Body of pancreas (tissue), 4 donors: ENCODE measurements at regions not wholly inside any gene's neighbourhood (a gene's known extent, or its start where the extent isn't known, plus 50 kb on each side); places are given as distances from the start of the nearest gene placed in this dataset.

Experiments used
- ATAC-seq: fragments of 150-250 bp; one replicate; pipeline ENCODE4 v1.9.1; 2016
- DNase-seq, 4 donors: peaks; one replicate each; pipeline ENCODE4 v3.0.0-alpha.2; 2019
- H3K27ac ChIP-seq, 4 donors: fragments of 200-600 bp; sonication (generic); 1 replicate in 3 of 4; 2 replicates in 1 of 4; pipeline versions ENCODE4 v1.5.1 to v1.6.1; 2016 to 2019; ENCODE audit warnings: mild to moderate bottlenecking in 1 of 4, mixed read lengths in 1 of 4, moderate library complexity in 1 of 4
- H3K27me3 ChIP-seq, 2 donors: fragments of 200-600 bp; sonication (generic); one replicate each; pipeline ENCODE4 v1.6.0; 2016; ENCODE audit warnings: mild to moderate bottlenecking in 1 of 2
- H3K36me3 ChIP-seq, 2 donors: fragments of 200-600 bp; sonication (generic); replicated peaks in 1 of 2; 2 replicates each; pipeline ENCODE4 v1.5.1; 2016; ENCODE audit warnings: low read depth in 2 of 2; ENCODE audit not compliant: insufficient read depth in 1 of 2
- H3K4me1 ChIP-seq: fragments of 200-600 bp; sonication (generic); one replicate; pipeline ENCODE4 v1.6.0; 2016
- H3K4me3 ChIP-seq, 2 donors: fragments of 200-600 bp; sonication (generic); 1 replicate in 1 of 2; 2 replicates in 1 of 2; pipeline ENCODE4 v1.5.1; 2016 to 2019
- H3K9me3 ChIP-seq, 3 donors: fragments of 200-600 bp; sonication (generic); 1 replicate in 2 of 3; 2 replicates in 1 of 3; pipeline ENCODE4 v1.5.1; 2016
- POLR2A ChIP-seq, 3 donors: fragments of 450-650 bp; IDR thresholded peaks; one replicate each; pipeline ENCODE4 v1.6.1; 2016; ENCODE audit warnings: antibody characterized with exemption in 3 of 3, mild to moderate bottlenecking in 2 of 3
- WGBS, 2 donors: methylation state at CpG; one replicate each; pipeline ENCODE4 v1.1.5; 2017; 5-methylcytosine and 5-hydroxymethylcytosine counted together
- intact Hi-C: fragments of 100-400 bp; cut with DNase I; formaldehyde crosslinking; loops from one replicate; pipeline ENCODE4 v1.15.1; 2023
- TF ChIP-seq, protein P1 (sequence below), 7 experiments: fragments of 450-650 bp in 4 of 7; fragments of 200-600 bp in 3 of 7; sonication (generic) in 3 of 7; IDR thresholded peaks; one replicate each; pipeline ENCODE4 v1.5.1; 2016 to 2019; ENCODE audit warnings: antibody characterized with exemption in 7 of 7

DNA sequence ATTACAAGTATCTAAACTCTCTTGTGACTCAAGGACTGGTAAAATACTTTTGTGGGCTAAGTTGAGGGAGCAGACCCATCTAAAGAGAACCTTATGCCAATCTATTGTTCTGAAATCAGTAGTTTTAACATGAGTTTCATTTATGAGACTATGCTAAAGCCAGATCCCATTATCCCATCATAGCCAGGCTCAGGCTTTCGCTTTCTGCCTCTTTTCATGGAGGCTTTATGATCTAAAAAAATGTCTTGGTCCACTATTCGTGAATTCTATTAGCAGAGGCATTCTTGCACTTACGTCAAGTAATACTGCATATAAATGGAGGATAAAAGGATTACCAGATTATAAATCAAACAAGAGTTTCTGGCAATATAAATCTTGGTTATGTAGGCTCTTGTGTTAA, 1636.9 kb upstream of the ACVR2A start:
- H3K27ac ChIP-seq: no peak overlapping the region
- intact Hi-C loops: no loop called here
- WGBS, 2 donors: 90 to 91% methylated on average over 3 of the region's 3 CpGs

DNA sequence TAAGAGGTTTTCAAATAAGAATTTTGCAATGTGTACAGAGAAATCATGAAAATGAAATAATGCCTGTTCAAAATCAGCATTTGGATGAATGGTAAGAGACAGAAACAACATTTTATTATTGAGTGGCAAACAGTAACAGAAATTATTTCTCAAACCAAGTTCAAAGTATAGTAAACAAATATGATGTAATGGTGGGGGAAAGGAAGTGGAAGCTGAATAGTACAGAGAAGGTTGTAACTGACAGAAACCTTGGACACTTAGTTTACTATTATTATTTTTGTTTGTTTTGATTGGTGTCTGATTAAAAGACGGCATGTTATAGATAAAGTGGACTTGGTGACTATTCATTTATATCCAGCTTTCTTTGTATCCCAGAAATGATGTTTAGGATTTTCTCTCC, 1637.4 kb upstream of the ACVR2A start:
- DNase-seq (no peak), ATAC-seq (no peak)
- Histone ChIP-seq H3K27me3 (no peaks in the 10 kb centered on the region), H3K4me1 (no peaks in the 10 kb centered on the region), H3K36me3 (no peaks in the 10 kb centered on the region), H3K27ac (no peak overlapping the region), H3K9me3 (no peaks in the 10 kb centered on the region), H3K4me3 (no peak overlapping the region)
- WGBS, 2 donors: 17% methylated on average over 1 of the region's 1 CpG
- intact Hi-C loops: no loop called here
- TF ChIP-seq POLR2A (IDR thresholded peaks at IDR 0.05): no peak
- TF ChIP-seq, protein P1, sequence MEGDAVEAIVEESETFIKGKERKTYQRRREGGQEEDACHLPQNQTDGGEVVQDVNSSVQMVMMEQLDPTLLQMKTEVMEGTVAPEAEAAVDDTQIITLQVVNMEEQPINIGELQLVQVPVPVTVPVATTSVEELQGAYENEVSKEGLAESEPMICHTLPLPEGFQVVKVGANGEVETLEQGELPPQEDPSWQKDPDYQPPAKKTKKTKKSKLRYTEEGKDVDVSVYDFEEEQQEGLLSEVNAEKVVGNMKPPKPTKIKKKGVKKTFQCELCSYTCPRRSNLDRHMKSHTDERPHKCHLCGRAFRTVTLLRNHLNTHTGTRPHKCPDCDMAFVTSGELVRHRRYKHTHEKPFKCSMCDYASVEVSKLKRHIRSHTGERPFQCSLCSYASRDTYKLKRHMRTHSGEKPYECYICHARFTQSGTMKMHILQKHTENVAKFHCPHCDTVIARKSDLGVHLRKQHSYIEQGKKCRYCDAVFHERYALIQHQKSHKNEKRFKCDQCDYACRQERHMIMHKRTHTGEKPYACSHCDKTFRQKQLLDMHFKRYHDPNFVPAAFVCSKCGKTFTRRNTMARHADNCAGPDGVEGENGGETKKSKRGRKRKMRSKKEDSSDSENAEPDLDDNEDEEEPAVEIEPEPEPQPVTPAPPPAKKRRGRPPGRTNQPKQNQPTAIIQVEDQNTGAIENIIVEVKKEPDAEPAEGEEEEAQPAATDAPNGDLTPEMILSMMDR (IDR thresholded peaks at IDR 0.05): no peak

More for the DNA sequence above, 1636.9 kb upstream of the ACVR2A start:
- Histone ChIP-seq H3K9me3 (no peaks in the 10 kb centered on the region), H3K36me3 (no peaks in the 10 kb centered on the region), H3K4me1 (no peaks in the 10 kb centered on the region), H3K27me3 (no peaks in the 10 kb centered on the region), H3K4me3 (no peak overlapping the region)
- ATAC-seq (no peak), DNase-seq (no peak)
- TF ChIP-seq POLR2A (IDR thresholded peaks at IDR 0.05): no peak
- TF ChIP-seq, protein P1 (IDR thresholded peaks at IDR 0.05): no peak

DNA sequence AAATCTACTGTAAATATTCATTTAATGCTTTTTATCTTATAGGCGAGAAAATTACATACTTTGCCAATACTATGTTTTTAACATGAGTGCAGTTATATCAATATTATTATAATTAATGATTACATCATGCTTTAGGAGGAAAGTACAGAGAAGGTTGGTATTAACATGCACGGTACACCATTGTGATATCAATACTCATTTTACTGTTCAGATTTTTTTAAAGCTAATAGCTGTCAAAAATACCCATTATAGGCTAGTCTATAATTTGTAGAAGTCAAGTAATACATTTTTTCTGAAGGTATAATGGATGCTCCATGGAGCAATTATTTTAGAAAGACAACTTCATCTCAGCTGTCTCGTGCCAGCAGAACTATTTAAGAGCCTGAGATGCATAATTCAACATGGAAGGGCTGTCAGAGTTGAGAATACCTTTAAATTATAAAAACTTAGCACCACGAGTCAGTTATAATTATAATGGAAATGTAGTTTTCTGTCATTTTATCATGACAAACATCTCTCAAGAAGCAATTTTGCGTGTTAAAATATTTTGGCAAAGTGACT, 1641.7 kb upstream of the ACVR2A start:
- intact Hi-C loops: no loop called here
- H3K27ac ChIP-seq: no peak overlapping the region
- DNase-seq: no peak

DNA sequence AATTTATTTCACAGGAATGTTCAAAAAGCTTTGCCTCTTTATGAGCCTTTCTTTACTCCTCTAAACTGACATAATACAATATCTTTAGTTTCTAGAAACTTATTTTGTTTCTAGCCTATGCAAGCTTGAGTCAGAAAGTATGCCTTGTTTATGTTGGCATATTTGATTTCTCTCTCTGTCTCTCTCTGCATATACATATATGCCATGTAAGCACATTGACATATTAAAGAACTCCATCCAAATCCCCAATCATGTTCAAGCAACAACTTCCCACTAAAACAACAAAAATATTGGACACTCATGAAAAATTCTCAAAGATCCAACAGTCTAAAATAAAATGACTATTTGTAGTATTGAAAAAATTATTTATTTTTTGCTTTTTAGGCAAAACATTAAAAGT, 1651.2 kb upstream of the ACVR2A start:
- H3K27ac ChIP-seq: no peak overlapping the region
- no peak for TF ChIP-seq POLR2A (IDR thresholded peaks at IDR 0.05)
- TF ChIP-seq, protein P1 (IDR thresholded peaks at IDR 0.05): no peak
- no peaks in the 10 kb centered on the region for H3K36me3 ChIP-seq
- H3K27me3 ChIP-seq: no peaks in the 10 kb centered on the region
- no peaks in the 10 kb centered on the region for H3K9me3 ChIP-seq
- H3K4me3 ChIP-seq: no peak overlapping the region
- intact Hi-C loops: no loop called here
- ATAC-seq (no peak), DNase-seq (no peak)
- no peaks in the 10 kb centered on the region for H3K4me1 ChIP-seq

More for the DNA sequence above, 1641.7 kb upstream of the ACVR2A start:
- Histone ChIP-seq H3K9me3 (no peaks in the 10 kb centered on the region), H3K36me3 (no peaks in the 10 kb centered on the region), H3K4me3 (no peak overlapping the region), H3K4me1 (no peaks in the 10 kb centered on the region), H3K27me3 (no peaks in the 10 kb centered on the region)
- no peak for ATAC-seq
- TF ChIP-seq POLR2A (IDR thresholded peaks at IDR 0.05): no peak
- TF ChIP-seq, protein P1 (IDR thresholded peaks at IDR 0.05): no peak
- 79 to 83% methylated on average over 5 of the region's 5 CpGs for WGBS, 2 donors

DNA sequence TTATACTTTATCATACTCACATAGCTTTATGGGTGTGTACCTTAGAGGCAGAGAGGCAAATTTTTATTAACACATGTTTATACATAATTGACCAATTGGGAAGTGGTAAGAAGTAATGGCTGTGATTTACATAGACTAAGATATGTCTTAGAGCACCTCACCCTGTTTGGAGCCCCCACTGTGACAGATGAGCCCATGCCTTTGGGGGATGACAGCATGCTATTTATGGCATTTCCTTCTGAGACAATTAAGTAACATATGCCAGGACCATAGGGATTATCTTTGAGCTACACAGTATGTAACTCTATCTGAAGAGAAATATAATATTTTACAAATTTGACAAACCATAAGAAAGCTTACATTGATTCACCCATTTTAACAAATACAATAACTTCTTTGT, 1655.3 kb upstream of the ACVR2A start:
- H3K27me3 ChIP-seq: no peaks in the 10 kb centered on the region
- no peak for TF ChIP-seq POLR2A (IDR thresholded peaks at IDR 0.05)
- TF ChIP-seq, protein P1 (IDR thresholded peaks at IDR 0.05): no peak
- H3K36me3 ChIP-seq: no peaks in the 10 kb centered on the region
- H3K4me1 ChIP-seq: no peaks in the 10 kb centered on the region
- no peak overlapping the region for H3K27ac ChIP-seq
- no peaks in the 10 kb centered on the region for H3K9me3 ChIP-seq
- H3K4me3 ChIP-seq: no peak overlapping the region
- DNase-seq: no peak
- no peak for ATAC-seq
- intact Hi-C loops: no loop called here
